ENCODE measurements at regions not wholly inside any gene's neighbourhood (a gene's known extent, or its start where the extent isn't known, plus 50 kb on each side); places are given as distances from the start of the nearest gene placed in this dataset.

GRCh38 chr14:65361920-65362319 lies 50.6 kb upstream of the FUT8 start:
- no peaks in the 10 kb centered on the region for H3K27me3 ChIP-seq
- H3K9me3 ChIP-seq: no peaks in the 10 kb centered on the region
- TF ChIP-seq POLR2AphosphoS5 (IDR thresholded peaks at IDR 0.05) (peak in 1 of 2 donors; percentile 37), POLR2A (IDR thresholded peaks at IDR 0.05) (no peak)
- 38 to 72% methylated on average over 2 of the region's 2 CpGs for WGBS, 2 donors
- ATAC-seq (ENCODE audit: low FRiP score in 2 of 2) (peak in 1 of 2 donors; percentile 50), DNase-seq (peak in 1 of 2 donors; percentile 48)
- H3K36me3 ChIP-seq: no peaks in the 10 kb centered on the region
- no peak overlapping the region for H3K4me3 ChIP-seq
- H3K27ac ChIP-seq: no peak overlapping the region
- no peaks in the 10 kb centered on the region for H3K4me1 ChIP-seq

Small RNAs in the stretch of these regions (small RNA-seq; reads per million reads assigned to genes)
- gene AL355076.1 (0 reads per million in 4 donors), gene MIR4708 (0.12 to 0.66 (median 0.24) reads per million in 4 donors)

All from upper lobe of left lung (tissue), 6 donors.